Kidney (tissue), 13 donors: ENCODE measurements at regions not wholly inside any gene's neighbourhood (a gene's known extent, or its start where the extent isn't known, plus 50 kb on each side); places are given as distances from the start of the nearest gene placed in this dataset.
"Not testable (repeated sequence)": the region's sequence is repeated elsewhere in the genome, so short reads cannot be mapped to it uniquely, and the experiment has no call there.

Experiments used
- DNase-seq, 5 donors: peaks; one replicate each; pipeline ENCODE4 v3.0.0-alpha.2; 2013 to 2020
- FAIRE-seq: peaks from 2 replicates; lab custom pipeline; 2012; peaks lifted over from hg19 to GRCh38; lab: Jason Lieb, UNC
- H3K27ac ChIP-seq, 2 donors: one replicate each; pipeline ENCODE4 v1.7.0; 2013; ENCODE audit warnings: low read depth in 2 of 2, low read length in 2 of 2, inconsistent platforms in 1 of 2
- H3K27me3 ChIP-seq: one replicate; pipeline ENCODE4 v1.7.1; 2013; ENCODE audit warnings: low read length, inconsistent platforms; ENCODE audit not compliant: control insufficient read depth, insufficient read depth
- H3K36me3 ChIP-seq, 3 donors: one replicate each; pipeline versions ENCODE4 v1.7.0 to v1.7.1; 2013; ENCODE audit warnings: low read length in 3 of 3, control low read depth in 1 of 3, inconsistent platforms in 1 of 3; ENCODE audit not compliant: insufficient read depth in 3 of 3, control insufficient read depth in 2 of 3
- H3K4me1 ChIP-seq, 3 donors: one replicate each; pipeline versions ENCODE4 v1.7.0 to v1.7.1; 2013; ENCODE audit warnings: low read length in 3 of 3, inconsistent platforms in 1 of 3, low read depth in 1 of 3; ENCODE audit not compliant: control insufficient read depth in 2 of 3, insufficient read depth in 2 of 3
- H3K4me3 ChIP-seq, 3 donors: one replicate each; pipeline versions ENCODE4 v1.7.0 to v1.8.1; 2013; ENCODE audit warnings: low read length in 3 of 3, control low read depth in 1 of 3, inconsistent platforms in 1 of 3
- H3K9ac ChIP-seq, 3 donors: one replicate each; pipeline versions ENCODE4 v1.7.0 to v1.7.1; 2013; ENCODE audit warnings: low read length in 3 of 3, control low read depth in 1 of 3, inconsistent platforms in 1 of 3
- H3K9me3 ChIP-seq, 3 donors: one replicate each; pipeline versions ENCODE4 v1.7.0 to v1.7.1; 2013; ENCODE audit warnings: low read length in 3 of 3, control low read depth in 1 of 3, inconsistent platforms in 1 of 3; ENCODE audit not compliant: control insufficient read depth in 2 of 3, insufficient read depth in 1 of 3
- CTCF ChIP-seq: IDR thresholded peaks from 3 replicates; pipeline ENCODE4 v1.5.1; 2012; ENCODE audit warnings: mild to moderate bottlenecking, moderate library complexity, borderline replicate concordance; ENCODE audit not compliant: insufficient read depth; ENCODE audit errors: extremely low read depth
- intact Hi-C: fragments of 100-400 bp; cut with DNase I; formaldehyde crosslinking; loops from one replicate; pipeline ENCODE4 v1.11.1; 2022
- donor health status: control.
- donor health status: control.
- donor health status: control.
- donor health status: control.
- donor health status: control.
- donor health status: DM: yes; HTN: yes; CAD: no.
- donor health status: Normal renal cell carcinoma (clear cell type).

GRCh38 chr4:53941331-53941730 lies 123.1 kb downstream of the CHIC2 start:
- H3K9ac ChIP-seq = no peak overlapping the region
- no peak for DNase-seq
- H3K4me1 ChIP-seq = no peaks in the 10 kb centered on the region
- no peaks in the 10 kb centered on the region for H3K36me3 ChIP-seq
- H3K27me3 ChIP-seq = no peaks in the 10 kb centered on the region
- FAIRE-seq = no peak
- intact Hi-C loops = no loop called here
- H3K9me3 ChIP-seq = peaks cover 0 to 2% (median 0%) of the 10 kb centered on the region in 3 donors
- no peak overlapping the region for H3K27ac ChIP-seq
- TF ChIP-seq CTCF = no peak
- H3K4me3 ChIP-seq = no peak overlapping the region

- H3K36me3 ChIP-seq, intact Hi-C loops, H3K4me1 ChIP-seq, H3K27ac ChIP-seq, DNase-seq, H3K9ac ChIP-seq, H3K4me3 ChIP-seq, H3K27me3 ChIP-seq, H3K9me3 ChIP-seq, FAIRE-seq: not testable (repeated sequence)
Measured at GRCh38 chr4:53939892-53940291, 124.5 kb downstream of the CHIC2 start.

GRCh38 chr4:53937918-53938317 lies 126.5 kb downstream of the CHIC2 start:
- no peak overlapping the region for H3K4me3 ChIP-seq
- H3K9ac ChIP-seq = no peak overlapping the region
- H3K36me3 ChIP-seq = no peaks in the 10 kb centered on the region
- H3K9me3 ChIP-seq = peaks cover 0 to 2% (median 0%) of the 10 kb centered on the region in 3 donors
- no peak for TF ChIP-seq CTCF
- intact Hi-C loops = no loop called here
- no peaks in the 10 kb centered on the region for H3K27me3 ChIP-seq
- H3K4me1 ChIP-seq = no peaks in the 10 kb centered on the region
- no peak for FAIRE-seq
- no peak overlapping the region for H3K27ac ChIP-seq
- DNase-seq = no peak

- DNase-seq (no peak), FAIRE-seq (no peak)
- Histone ChIP-seq H3K9me3 (peaks cover 0 to 2% (median 0%) of the 10 kb centered on the region in 3 donors), H3K4me1 (no peaks in the 10 kb centered on the region), H3K9ac (no peak overlapping the region), H3K27me3 (no peaks in the 10 kb centered on the region), H3K36me3 (no peaks in the 10 kb centered on the region), H3K4me3 (no peak overlapping the region), H3K27ac (no peak overlapping the region)
- intact Hi-C loops = no loop called here
- TF ChIP-seq CTCF = no peak
Measured at GRCh38 chr4:53937327-53937726, 127.1 kb downstream of the CHIC2 start.
